ENCODE measurements at regions not wholly inside any gene's neighbourhood (a gene's known extent, or its start where the extent isn't known, plus 50 kb on each side); places are given as distances from the start of the nearest gene placed in this dataset.

DNA sequence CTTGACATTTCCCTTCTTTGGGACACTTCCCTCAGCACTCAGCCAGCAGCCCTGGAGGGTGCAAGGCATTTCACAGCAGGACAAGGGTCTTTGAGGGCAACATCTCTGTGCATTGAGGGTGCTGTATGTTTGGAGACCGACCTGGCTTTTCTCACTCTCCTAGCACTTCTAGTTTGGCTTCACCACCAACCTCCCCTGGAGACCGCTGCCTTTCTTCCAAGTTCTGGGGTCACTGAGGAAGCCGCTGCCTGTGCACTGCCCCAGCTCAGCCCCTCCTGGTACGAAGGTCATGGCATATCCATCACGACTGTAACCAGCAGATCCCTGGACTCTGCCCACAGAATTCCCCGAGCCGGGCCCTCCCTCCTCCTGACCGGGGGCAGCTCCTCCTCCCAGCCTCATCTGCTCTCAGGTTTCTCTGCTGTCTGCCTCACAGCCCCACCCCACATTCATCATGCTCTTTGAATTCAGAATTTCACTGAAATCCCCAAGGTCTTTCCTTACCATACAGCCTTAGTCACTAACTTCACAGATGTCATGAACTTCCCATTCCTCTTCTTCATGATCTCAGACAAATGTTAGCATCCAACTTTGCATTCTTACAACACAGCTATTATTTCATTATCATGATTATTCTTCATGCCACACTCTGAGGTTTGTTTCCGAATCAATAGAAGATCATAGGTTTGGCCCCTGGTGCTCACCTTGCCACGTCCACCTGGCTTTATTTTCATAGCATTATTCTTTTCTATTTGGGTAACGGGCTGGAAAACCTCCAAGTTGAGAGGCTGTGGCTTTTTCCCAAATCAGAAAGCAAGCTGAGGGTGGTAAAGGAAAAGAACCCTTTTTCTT lies 113.0 kb upstream of the COPS8 start (continued):
- TF ChIP-seq RARA (CRISPR knock-in tag; IDR thresholded peaks at IDR 0.05): peak; percentile 79
- TF ChIP-seq, protein P1, sequence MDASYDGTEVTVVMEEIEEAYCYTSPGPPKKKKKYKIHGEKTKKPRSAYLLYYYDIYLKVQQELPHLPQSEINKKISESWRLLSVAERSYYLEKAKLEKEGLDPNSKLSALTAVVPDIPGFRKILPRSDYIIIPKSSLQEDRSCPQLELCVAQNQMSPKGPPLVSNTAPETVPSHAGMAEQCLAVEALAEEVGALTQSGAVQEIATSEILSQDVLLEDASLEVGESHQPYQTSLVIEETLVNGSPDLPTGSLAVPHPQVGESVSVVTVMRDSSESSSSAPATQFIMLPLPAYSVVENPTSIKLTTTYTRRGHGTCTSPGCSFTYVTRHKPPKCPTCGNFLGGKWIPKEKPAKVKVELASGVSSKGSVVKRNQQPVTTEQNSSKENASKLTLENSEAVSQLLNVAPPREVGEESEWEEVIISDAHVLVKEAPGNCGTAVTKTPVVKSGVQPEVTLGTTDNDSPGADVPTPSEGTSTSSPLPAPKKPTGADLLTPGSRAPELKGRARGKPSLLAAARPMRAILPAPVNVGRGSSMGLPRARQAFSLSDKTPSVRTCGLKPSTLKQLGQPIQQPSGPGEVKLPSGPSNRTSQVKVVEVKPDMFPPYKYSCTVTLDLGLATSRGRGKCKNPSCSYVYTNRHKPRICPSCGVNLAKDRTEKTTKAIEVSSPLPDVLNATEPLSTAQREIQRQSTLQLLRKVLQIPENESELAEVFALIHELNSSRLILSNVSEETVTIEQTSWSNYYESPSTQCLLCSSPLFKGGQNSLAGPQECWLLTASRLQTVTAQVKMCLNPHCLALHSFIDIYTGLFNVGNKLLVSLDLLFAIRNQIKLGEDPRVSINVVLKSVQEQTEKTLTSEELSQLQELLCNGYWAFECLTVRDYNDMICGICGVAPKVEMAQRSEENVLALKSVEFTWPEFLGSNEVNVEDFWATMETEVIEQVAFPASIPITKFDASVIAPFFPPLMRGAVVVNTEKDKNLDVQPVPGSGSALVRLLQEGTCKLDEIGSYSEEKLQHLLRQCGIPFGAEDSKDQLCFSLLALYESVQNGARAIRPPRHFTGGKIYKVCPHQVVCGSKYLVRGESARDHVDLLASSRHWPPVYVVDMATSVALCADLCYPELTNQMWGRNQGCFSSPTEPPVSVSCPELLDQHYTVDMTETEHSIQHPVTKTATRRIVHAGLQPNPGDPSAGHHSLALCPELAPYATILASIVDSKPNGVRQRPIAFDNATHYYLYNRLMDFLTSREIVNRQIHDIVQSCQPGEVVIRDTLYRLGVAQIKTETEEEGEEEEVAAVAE (CRISPR knock-in tag; IDR thresholded peaks at IDR 0.05; ENCODE audit: borderline replicate concordance): no peak
- TF ChIP-seq YY1 (IDR thresholded peaks at IDR 0.05; ENCODE audit: insufficient read depth, insufficient replicate concordance, low read depth, low read length): peak; percentile 43
- TF ChIP-seq ZNF782 (CRISPR knock-in tag; IDR thresholded peaks at IDR 0.05; ENCODE audit: borderline replicate concordance): no peak
- TF ChIP-seq ZNF781 (CRISPR knock-in tag; IDR thresholded peaks at IDR 0.05; ENCODE audit: borderline replicate concordance, not compliant biosample characterization): peak; percentile 64
- TF ChIP-seq, protein P2, sequence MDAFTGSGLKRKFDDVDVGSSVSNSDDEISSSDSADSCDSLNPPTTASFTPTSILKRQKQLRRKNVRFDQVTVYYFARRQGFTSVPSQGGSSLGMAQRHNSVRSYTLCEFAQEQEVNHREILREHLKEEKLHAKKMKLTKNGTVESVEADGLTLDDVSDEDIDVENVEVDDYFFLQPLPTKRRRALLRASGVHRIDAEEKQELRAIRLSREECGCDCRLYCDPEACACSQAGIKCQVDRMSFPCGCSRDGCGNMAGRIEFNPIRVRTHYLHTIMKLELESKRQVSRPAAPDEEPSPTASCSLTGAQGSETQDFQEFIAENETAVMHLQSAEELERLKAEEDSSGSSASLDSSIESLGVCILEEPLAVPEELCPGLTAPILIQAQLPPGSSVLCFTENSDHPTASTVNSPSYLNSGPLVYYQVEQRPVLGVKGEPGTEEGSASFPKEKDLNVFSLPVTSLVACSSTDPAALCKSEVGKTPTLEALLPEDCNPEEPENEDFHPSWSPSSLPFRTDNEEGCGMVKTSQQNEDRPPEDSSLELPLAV (CRISPR knock-in tag; conservative IDR thresholded peaks at IDR 0.05; ENCODE audit: low read depth): no peak
- no peak for TF ChIP-seq RFXANK (CRISPR knock-in tag; IDR thresholded peaks at IDR 0.05)
- TF ChIP-seq, protein P3, sequence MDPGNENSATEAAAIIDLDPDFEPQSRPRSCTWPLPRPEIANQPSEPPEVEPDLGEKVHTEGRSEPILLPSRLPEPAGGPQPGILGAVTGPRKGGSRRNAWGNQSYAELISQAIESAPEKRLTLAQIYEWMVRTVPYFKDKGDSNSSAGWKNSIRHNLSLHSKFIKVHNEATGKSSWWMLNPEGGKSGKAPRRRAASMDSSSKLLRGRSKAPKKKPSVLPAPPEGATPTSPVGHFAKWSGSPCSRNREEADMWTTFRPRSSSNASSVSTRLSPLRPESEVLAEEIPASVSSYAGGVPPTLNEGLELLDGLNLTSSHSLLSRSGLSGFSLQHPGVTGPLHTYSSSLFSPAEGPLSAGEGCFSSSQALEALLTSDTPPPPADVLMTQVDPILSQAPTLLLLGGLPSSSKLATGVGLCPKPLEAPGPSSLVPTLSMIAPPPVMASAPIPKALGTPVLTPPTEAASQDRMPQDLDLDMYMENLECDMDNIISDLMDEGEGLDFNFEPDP (CRISPR knock-in tag; conservative IDR thresholded peaks at IDR 0.05): 0 out of 2 replicates have a peak, but pooled peaks have one; percentile 55
- TF ChIP-seq, protein P4, sequence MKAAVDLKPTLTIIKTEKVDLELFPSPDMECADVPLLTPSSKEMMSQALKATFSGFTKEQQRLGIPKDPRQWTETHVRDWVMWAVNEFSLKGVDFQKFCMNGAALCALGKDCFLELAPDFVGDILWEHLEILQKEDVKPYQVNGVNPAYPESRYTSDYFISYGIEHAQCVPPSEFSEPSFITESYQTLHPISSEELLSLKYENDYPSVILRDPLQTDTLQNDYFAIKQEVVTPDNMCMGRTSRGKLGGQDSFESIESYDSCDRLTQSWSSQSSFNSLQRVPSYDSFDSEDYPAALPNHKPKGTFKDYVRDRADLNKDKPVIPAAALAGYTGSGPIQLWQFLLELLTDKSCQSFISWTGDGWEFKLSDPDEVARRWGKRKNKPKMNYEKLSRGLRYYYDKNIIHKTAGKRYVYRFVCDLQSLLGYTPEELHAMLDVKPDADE (CRISPR knock-in tag; IDR thresholded peaks at IDR 0.05): no peak
- TF ChIP-seq, protein P5, sequence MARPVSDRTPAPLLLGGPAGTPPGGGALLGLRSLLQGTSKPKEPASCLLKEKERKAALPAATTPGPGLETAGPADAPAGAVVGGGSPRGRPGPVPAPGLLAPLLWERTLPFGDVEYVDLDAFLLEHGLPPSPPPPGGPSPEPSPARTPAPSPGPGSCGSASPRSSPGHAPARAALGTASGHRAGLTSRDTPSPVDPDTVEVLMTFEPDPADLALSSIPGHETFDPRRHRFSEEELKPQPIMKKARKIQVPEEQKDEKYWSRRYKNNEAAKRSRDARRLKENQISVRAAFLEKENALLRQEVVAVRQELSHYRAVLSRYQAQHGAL (CRISPR knock-in tag; IDR thresholded peaks at IDR 0.05; ENCODE audit: not compliant biosample characterization): no peak
- TF ChIP-seq ZNF354B (CRISPR knock-in tag; IDR thresholded peaks at IDR 0.05): no peak
- TF ChIP-seq CCDC6 (CRISPR knock-in tag; IDR thresholded peaks at IDR 0.05): 0 out of 2 replicates have a peak, but pooled peaks have one; percentile 39
- TF ChIP-seq WIZ (CRISPR knock-in tag; IDR thresholded peaks at IDR 0.05): 0 out of 2 replicates have a peak, but pooled peaks have one; percentile 42
- TF ChIP-seq ZNF788 (CRISPR knock-in tag; IDR thresholded peaks at IDR 0.05; ENCODE audit: borderline replicate concordance): peak; percentile 69; the same call in 1 of the 2 replicates
- peak; percentile 74 for TF ChIP-seq TEAD3 (CRISPR knock-in tag; optimal IDR thresholded peaks at IDR 0.05; ENCODE audit: borderline replicate concordance)
- no peak; the same call in 1 of the 2 replicates for TF ChIP-seq JUN (CRISPR knock-in tag; IDR thresholded peaks at IDR 0.05)
- TF ChIP-seq ZNF547 (CRISPR knock-in tag; IDR thresholded peaks at IDR 0.05): peak; percentile 54; the same call in 1 of the 2 replicates
- TF ChIP-seq EP300 (IDR thresholded peaks at IDR 0.05; ENCODE audit: low read depth in 2 of 2, low read length in 2 of 2): peak in 1 of 2 experiments; percentile 84; a peak in 2 of 4 replicates
- TF ChIP-seq EP300 (CRISPR knock-in tag; IDR thresholded peaks at IDR 0.05; ENCODE audit: borderline replicate concordance): no peak

All from HepG2 (cell line).